GM21390 (cell line): ENCODE measurements at regions not wholly inside any gene's neighbourhood (a gene's known extent, or its start where the extent isn't known, plus 50 kb on each side); places are given as distances from the start of the nearest gene placed in this dataset.
"Not testable (repeated sequence)": the region's sequence is repeated elsewhere in the genome, so short reads cannot be mapped to it uniquely, and the experiment has no call there.

ENCODE experiments used
- ATAC-seq: cut with Tn5 transposase; IDR thresholded peaks from one replicate; pipeline ENCODE4 v1.9.1; 2021; ENCODE audit not compliant: unreplicated experiment

GRCh38 chr18:14342170-14342569, 201.2 kb downstream of the POTEC start:
- not testable (repeated sequence) for ATAC-seq

DNA sequence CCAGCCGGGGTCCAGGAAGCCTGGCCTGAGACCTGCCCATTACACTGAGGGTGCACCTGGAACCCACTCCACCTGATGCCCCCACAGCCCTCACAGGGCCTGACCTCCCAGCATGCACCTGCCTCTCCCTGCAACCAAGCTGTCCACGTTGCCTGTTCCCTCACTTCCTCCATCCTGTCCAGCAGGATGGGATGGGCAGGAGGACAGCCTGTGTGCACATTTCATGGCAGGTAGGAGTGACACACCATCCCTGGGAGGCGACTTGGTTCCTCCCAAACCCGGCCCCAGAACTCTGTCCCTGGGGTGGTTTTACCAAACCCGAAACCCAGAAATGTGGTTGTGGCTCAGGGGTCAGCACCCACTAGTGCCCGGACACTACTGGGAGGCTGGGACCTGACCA, 203.8 kb upstream of the ZNF519 start:
- not testable (repeated sequence) for ATAC-seq

DNA sequence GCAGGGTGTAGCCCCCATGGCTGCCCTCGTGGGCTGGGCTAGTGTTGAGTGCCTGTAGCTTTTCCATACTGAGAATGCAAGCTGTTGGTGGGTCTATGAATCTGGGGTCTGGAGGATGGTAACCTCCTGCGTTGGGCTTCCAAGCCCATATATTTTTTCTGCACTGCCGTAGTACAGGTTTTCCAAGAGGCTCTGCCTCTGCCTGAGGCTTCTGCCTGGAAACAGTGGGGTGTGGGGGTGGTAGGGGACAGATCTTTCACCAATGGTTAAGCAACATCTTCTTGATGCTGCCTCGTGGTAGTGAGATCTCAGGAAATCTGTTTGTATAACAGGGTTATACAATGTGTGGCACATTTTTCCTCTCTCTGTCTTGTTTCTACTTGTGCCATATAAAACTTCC, 189.0 kb upstream of the ZNF519 start:
- ATAC-seq: not testable (repeated sequence)

DNA sequence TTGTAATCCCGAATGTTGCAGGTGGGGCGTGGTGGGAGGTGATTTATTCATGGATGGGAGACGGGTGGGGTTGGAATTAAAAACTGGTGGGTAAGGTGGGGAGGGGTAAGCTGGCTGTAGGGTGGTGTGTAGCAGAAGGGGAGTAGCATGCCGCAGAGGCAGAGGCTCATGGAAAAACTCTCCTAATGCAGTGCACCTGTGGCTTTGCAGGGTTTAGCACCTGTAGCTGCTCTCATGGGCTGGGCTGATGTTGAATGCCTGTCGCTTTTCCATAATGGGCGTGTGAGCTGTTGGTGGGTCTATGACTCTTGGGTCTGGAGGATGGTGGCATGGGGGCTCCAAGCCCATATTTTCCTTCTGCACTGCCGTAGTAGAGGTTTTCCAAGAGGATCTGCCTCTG, 169.0 kb upstream of the ZNF519 start:
- not testable (repeated sequence) for ATAC-seq

GRCh38 chr18:14295081-14295480, 162.8 kb upstream of the ZNF519 start:
- ATAC-seq: not testable (repeated sequence)

- ATAC-seq: no peak
Observed at GRCh38 chr18:14285053-14285452, 152.8 kb upstream of the ZNF519 start.

DNA sequence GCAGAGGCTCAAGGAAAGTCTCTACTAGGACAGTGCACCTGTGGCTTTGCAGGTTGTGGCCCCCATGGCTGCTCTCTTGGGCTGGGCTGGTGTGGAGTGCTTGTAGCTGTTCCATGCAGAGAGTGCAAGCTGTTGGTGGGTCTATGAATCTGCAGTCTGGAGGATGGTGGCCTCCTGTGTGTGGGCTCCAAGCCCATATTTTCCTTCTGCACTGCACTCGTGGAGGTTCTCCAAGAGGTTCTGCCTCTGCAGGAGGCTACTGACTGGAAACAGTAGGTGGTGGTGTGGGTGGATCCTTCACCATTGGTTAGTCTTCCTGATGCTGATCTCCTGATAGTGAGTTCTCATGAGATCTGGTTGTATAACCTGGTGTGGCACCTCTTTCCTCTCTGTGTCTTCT, 143.2 kb upstream of the ZNF519 start:
- not testable (repeated sequence) for ATAC-seq

DNA sequence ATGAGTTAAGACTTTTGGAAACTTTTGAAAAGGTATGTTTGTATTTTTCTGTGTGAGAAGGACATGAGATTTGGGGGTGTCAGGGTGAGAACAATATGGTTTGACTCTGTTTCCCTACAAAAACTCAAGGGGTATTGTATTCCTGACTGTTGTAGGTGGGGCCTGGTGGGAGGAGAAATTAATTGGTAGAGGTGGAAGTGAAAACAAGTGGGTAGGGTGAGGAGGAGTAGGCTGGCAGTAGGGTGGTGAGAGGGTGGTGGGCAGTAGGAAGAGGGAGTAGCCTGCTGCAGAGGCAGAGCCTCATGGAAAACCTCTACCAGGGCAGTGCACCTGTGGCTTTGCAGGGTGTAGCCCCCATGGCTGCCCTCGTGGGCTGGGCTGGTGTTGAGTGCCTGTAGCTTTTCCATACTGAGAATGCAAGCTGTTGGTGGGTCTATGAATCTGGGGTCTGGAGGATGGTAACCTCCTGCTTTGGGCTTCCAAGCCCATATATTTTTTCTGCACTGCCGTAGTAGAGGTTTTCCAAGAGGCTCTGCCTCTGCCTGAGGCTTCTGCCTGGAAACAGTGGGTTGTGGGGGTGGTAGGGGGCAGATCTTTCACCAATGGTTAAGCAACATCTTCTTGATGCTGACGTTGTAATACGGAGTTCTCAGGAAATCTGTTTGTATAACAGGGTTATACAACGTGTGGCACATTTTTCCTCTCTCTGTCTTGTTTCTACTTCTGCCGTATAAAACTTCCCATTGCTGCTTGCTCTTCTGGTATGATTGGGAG, 133.6 kb upstream of the ZNF519 start:
- ATAC-seq: not testable (repeated sequence)

DNA sequence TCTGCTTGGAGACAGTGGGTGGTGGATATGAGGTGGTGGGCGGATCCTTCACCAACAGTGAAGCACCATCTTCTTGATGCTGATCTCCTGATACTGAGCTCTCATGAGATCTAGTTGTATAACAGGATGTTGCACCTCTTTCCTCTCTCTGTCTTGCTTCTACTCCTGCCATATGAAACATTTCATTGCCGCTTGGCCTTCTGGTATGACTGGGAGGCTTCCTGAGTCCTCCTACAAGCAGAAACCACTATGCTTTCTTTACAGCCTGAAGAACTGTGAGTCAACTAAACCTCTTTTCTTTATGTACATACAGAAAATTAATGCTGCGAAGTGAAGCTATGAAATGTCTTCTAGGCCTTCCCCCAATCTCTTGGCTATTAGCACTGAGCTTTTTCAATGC, 130.6 kb upstream of the ZNF519 start:
- not testable (repeated sequence) for ATAC-seq

DNA sequence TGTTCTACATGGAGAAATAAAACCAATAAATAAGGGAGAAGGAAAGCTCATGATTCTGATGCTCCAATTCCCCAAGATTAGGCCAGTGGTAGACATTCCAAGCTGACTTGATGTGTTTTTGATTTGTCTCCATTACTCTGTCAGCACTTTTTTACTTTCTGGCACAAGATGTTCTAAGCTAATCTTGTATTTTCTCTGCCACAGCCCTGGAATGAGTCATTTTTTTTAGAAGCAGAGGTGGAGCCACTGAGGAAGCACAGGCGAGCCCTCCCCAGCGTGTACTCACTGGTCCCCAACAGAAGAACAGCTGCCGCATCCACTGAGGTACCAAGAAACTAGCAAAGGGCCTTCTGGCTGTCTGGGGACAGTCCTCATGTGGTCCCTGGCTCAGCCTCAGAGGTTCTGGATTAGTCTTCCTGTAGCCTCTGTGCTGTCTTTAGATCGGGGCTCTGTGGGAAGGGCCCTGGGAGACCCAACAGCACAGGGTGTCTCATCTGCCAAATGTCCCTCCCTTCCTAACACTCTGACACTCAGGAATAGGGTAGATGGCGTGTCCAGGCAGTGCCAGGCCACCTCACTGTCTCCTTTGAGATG, 117.9 kb upstream of the ZNF519 start:
- ATAC-seq: not testable (repeated sequence)

GRCh38 chr18:14239224-14239623, 107.0 kb upstream of the ZNF519 start:
- not testable (repeated sequence) for ATAC-seq

DNA sequence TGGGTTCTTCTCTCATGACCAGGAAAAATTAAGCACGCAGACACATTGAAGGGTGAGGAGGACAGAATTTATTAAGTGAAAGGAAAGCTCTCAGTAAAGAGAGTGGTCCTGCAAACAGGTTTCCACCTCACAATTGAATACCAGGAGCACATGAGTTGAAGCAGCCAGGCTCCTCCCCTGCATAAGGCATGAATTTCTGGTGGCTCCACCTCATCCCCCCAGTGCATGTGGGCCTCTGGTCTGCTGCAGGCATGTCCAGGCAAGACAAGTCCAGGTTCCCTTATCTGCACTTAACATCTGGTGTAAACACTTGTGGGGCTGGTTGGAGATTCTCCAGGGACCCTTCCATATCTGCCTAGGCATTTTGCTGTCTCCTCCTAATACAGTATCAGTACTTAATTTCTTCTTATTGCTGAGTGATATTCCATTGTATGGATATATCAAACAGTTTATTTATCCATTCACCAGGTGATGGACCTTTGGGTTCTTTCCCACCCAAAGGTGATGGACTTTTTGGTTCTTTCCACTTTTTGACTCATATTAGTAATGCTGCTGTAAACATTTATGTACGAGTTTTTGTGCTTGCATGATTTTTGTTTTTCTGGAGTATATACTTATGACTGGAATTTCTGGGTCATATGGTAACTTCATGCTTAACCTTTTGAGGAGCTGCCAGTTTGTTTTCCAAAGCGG, 104.3 kb upstream of the ZNF519 start:
- ATAC-seq: not testable (repeated sequence)

- ATAC-seq: not testable (repeated sequence)
Observed at GRCh38 chr18:14225286-14225679, 93.0 kb upstream of the ZNF519 start.

DNA sequence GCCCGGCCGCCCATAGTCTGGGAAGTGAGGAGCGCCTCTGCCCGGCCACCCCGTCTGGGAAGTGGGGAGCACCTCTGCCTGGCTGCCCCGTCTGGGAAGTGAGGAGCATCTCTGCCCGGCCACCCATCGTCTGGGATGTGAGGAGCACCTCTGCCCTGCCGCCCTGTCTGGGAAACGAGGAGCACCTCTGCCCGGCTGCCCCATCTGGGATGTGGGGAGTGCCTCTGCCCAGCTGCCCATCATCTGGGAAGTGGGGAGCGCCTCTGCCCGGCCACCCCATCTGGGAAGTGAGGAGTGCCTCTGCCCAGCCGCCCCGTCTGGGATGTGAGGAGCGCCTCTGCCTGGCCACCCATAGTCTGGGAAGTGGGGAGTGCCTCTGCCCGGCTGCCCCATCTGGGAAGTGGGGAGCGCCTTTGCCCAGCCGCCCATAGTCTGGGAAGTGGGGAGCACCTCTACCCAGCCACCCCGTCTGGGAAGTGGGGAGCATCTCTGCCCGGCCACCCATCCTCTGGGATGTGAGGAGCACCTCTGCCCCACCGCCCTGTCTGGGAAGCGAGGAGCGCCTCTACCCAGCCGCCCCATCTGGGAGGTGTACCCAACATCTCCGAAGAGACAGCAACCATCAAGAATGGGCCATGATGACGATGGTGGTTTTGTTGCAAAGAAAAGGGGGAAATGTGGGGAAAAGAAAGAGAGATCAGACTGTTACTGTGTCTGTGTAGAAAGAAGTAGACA, 92.5 kb upstream of the ZNF519 start:
- not testable (repeated sequence) for ATAC-seq

DNA sequence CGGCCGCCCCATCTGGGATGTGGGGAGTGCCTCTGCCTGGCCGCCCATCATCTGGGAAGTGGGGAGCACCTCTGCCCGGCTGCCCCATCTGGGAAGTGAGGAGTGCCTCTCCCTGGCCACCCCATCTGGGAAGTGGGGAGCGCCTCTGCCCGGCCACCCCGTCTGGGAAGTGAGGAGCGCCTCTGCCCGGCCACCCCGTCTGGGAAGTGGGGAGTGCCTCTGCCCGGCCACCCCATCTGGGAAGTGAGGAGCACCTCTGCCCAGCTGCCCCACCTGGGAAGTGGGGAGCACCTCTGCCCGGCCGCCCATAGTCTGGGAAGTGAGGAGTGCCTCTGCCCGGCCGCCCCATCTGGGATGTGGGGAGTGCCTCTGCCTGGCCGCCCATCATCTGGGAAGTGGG, 91.7 kb upstream of the ZNF519 start:
- not testable (repeated sequence) for ATAC-seq

- not testable (repeated sequence) for ATAC-seq
Observed at GRCh38 chr18:14223231-14223822, 91.1 kb upstream of the ZNF519 start.

GRCh38 chr18:14222354-14223221, 90.4 kb upstream of the ZNF519 start:
- not testable (repeated sequence) for ATAC-seq

DNA sequence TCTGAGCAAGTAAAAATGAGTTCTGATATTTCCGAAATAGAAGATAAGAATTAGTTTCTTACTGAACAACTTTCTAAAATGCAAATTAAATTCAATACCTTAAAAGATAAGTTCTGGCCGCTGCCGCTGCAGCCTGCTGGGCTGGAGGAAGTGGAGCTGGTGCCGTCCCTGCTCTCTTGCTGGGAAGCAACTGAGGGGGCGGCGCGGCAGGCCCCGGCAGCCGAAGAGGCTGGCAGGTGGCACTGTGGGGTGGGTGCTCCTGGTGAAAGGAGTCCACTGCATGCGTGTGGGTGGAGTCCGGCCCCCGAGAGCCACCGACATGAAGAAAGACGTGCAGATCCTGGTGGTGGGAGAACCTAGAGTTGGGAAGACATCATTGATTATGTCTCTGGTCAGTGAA, 89.5 kb upstream of the ZNF519 start:
- no peak for ATAC-seq

- not testable (repeated sequence) for ATAC-seq
Observed at GRCh38 chr18:14215952-14216351, 83.7 kb upstream of the ZNF519 start.

DNA sequence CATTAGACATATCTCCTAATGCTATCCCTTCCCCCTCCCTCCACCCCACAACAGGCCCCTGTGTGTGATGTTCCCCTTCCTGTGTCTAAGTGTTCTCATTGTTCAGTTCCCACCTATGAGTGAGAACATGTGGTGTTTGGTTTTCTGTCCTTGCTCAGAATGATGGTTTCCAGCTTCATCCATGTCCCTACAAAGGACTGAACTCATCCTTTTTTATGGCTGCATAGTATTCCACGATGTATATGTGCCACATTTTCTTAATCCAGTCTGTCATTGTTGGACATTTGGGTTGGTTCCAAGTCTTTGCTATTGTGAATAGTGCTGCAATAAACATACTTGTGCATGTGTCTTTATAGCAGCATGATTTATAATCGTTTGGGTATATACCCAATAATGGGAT, 71.2 kb upstream of the ZNF519 start:
- ATAC-seq: not testable (repeated sequence)
